ENCODE measurements at regions not wholly inside any gene's neighbourhood (a gene's known extent, or its start where the extent isn't known, plus 50 kb on each side); places are given as distances from the start of the nearest gene placed in this dataset.

- intact Hi-C loops (cut with DNase I; ENCODE audit: low total_unique reads) = no loop called here
- no peak for TF ChIP-seq POLR2AphosphoS5 (IDR thresholded peaks at IDR 0.05)
- no peak for TF ChIP-seq CTCF (IDR thresholded peaks at IDR 0.05)
- TF ChIP-seq POLR2A (IDR thresholded peaks at IDR 0.05) = no peak
- TF ChIP-seq EP300 (IDR thresholded peaks at IDR 0.05) = no peak
- H3K4me1 ChIP-seq = no peaks in the 10 kb centered on the region
- no peak overlapping the region for H3K4me3 ChIP-seq
- WGBS, 5 donors = 61 to 74% (median 69%) methylated on average over 8 to 11 of the region's 11 CpGs
- H3K36me3 ChIP-seq = no peaks in the 10 kb centered on the region
- no peak overlapping the region for H3K27ac ChIP-seq
- H3K9me3 ChIP-seq = peaks cover 0 to 5% (median 3%) of the 10 kb centered on the region in 4 donors
- peaks cover 0 to 69% (median 8%) of the 10 kb centered on the region in 3 donors for H3K27me3 ChIP-seq
- DNase-seq = no peak
These were observed 173.8 kb downstream of the RBFOX3 start for GRCh38 chr17:79437081-79437480.

DNA sequence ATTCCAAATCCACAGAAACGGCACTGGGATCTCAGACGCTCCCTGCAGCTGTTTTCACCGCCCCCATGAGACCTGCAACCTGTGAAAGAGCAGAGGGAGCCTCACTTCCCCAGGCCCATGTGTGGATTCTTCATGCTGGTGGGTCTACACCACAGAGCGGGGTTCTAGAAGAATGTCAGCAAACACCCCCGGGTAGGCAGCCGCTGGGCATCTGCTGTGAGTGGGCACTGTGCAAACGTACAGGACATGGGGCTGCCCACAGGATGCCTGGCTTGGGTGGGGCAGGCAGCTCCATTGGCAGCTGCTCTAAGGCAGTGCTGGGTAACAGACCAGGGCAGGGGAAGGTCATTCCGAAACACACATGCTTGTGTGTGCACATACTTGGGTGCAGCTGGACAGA lies 174.9 kb downstream of the RBFOX3 start:
- 49 to 67% (median 52%) methylated on average over 7 to 8 of the region's 8 CpGs for WGBS, 5 donors
- no peak overlapping the region for H3K27ac ChIP-seq
- intact Hi-C loops (cut with DNase I; ENCODE audit: low total_unique reads) = no loop called here
- no peak overlapping the region for H3K4me3 ChIP-seq
- H3K4me1 ChIP-seq = no peaks in the 10 kb centered on the region
- no peaks in the 10 kb centered on the region for H3K36me3 ChIP-seq
- H3K27me3 ChIP-seq = peaks cover 0 to 69% (median 8%) of the 10 kb centered on the region in 3 donors
- DNase-seq = no peak
- TF ChIP-seq EP300 (IDR thresholded peaks at IDR 0.05) (no peak), CTCF (IDR thresholded peaks at IDR 0.05) (no peak), POLR2AphosphoS5 (IDR thresholded peaks at IDR 0.05) (no peak), POLR2A (IDR thresholded peaks at IDR 0.05) (no peak)
- H3K9me3 ChIP-seq = peaks cover 0 to 5% (median 3%) of the 10 kb centered on the region in 4 donors

GRCh38 chr17:79435296-79435695 lies 175.6 kb downstream of the RBFOX3 start:
- no peak overlapping the region for H3K27ac ChIP-seq
- TF ChIP-seq POLR2AphosphoS5 (IDR thresholded peaks at IDR 0.05) (no peak), EP300 (IDR thresholded peaks at IDR 0.05) (no peak), POLR2A (IDR thresholded peaks at IDR 0.05) (no peak), CTCF (IDR thresholded peaks at IDR 0.05) (no peak)
- H3K4me3 ChIP-seq = no peak overlapping the region
- H3K4me1 ChIP-seq = no peaks in the 10 kb centered on the region
- intact Hi-C loops (cut with DNase I; ENCODE audit: low total_unique reads) = no loop called here
- H3K9me3 ChIP-seq = peaks cover 0 to 5% (median 3%) of the 10 kb centered on the region in 4 donors
- no peaks in the 10 kb centered on the region for H3K36me3 ChIP-seq
- 50 to 61% (median 51%) methylated on average over 6 of the region's 6 CpGs for WGBS, 5 donors
- peaks cover 0 to 63% (median 8%) of the 10 kb centered on the region in 3 donors for H3K27me3 ChIP-seq
- no peak for DNase-seq

DNA sequence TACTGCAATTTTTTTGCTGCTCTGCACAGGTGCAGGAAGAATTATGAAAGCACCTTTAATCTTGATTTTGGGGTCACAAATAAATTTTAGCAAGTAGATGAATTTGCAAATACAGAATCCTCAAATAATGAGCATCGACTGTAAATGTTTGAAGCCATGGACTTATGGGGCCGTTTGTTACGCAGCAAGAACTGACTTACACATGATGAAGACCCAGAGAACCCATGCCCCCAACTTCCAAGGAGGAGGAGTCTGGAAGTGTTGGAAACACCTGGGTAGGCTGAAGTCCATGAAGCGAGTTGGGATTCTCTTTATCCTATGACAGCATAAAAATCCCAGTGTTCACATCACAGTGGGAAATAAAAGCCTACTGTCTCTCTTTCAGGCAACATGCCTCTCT lies 176.6 kb downstream of the RBFOX3 start:
- Histone ChIP-seq H3K27me3 (peaks cover 0 to 57% (median 8%) of the 10 kb centered on the region in 3 donors), H3K27ac (no peak overlapping the region), H3K4me3 (no peak overlapping the region), H3K4me1 (no peaks in the 10 kb centered on the region), H3K9me3 (peaks cover 0 to 5% (median 3%) of the 10 kb centered on the region in 4 donors), H3K36me3 (no peaks in the 10 kb centered on the region)
- WGBS, 5 donors = 86 to 99% (median 94%) methylated on average over 4 of the region's 4 CpGs
- intact Hi-C loops (cut with DNase I; ENCODE audit: low total_unique reads) = no loop called here
- no peak for DNase-seq
- no peak for TF ChIP-seq CTCF (IDR thresholded peaks at IDR 0.05)
- TF ChIP-seq EP300 (IDR thresholded peaks at IDR 0.05) = no peak
- TF ChIP-seq POLR2A (IDR thresholded peaks at IDR 0.05) = no peak
- no peak for TF ChIP-seq POLR2AphosphoS5 (IDR thresholded peaks at IDR 0.05)
